H1 (cell line): ENCODE measurements at regions not wholly inside any gene's neighbourhood (a gene's known extent, or its start where the extent isn't known, plus 50 kb on each side); places are given as distances from the start of the nearest gene placed in this dataset.

ENCODE experiments used
- CHD7 ChIP-seq: fragments of 300-600 bp; sonication (generic); IDR thresholded peaks from 2 replicates; pipeline ENCODE4 v1.7.1; 2012; ENCODE audit warnings: low read length, moderate library complexity, mild to moderate bottlenecking, inconsistent platforms; ENCODE audit not compliant: insufficient replicate concordance
- TEAD4 ChIP-seq: IDR thresholded peaks from 2 replicates; pipeline ENCODE4 v1.6.1; 2012; ENCODE audit warnings: low read depth, low read length, inconsistent platforms, mixed read lengths

GRCh38 chr6:23589811-23590210, 536.2 kb upstream of the NRSN1 start (continued):
- no peak for TF ChIP-seq CHD7
- TF ChIP-seq TEAD4, result no peak
